ENCODE measurements at regions not wholly inside any gene's neighbourhood (a gene's known extent, or its start where the extent isn't known, plus 50 kb on each side); places are given as distances from the start of the nearest gene placed in this dataset.
A peak's percentile ranks its signal among the peaks of the same experiment; 100 is the strongest.

DNA sequence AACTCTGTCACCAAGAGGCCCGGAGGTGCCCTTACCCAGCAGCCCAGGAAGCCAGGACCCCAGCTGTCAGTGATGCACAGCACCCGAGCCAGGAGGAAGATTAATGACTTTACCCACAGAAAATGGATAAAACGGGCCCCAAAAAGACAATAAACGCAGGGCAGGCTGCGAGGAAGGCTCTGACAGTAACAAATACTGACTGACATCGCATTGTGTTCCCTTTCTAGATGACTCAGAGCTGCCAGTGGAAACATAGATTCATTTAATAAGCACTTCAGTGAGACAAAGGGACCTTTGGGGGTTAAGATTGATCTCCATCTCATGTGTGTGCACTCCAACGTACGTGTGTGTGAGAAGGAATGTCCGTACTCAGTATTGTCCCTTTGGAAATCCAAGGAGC, 225.3 kb upstream of the PPP2R3A start:
- DNase-seq (ENCODE audit: low spot score), result no peak

GRCh38 chr3:135740751-135741150, 224.8 kb upstream of the PPP2R3A start:
- DNase-seq (ENCODE audit: low spot score), result no peak

DNA sequence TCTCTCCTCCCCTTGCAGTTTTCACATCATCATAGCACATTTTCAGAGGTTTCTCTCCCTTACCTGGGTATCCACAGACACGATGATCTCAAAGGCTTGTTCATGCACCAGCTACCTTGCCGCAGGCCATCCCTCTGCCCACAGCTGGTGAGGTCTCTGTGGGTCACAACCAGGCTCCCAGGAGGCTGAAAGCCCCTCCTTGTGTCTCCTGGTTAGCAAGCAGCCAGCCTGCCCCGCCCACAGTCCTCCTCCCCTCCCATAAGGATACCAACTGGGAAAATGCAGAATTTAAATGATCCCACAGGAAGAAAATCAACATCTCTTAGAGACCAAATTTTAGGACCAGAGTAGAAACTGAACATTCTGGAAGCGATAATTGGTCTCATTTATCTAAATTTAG, 213.5 kb upstream of the PPP2R3A start:
- no peak for DNase-seq (ENCODE audit: low spot score)

- DNase-seq (ENCODE audit: low spot score), result no peak
Measured at GRCh38 chr3:135752851-135753250, 212.7 kb upstream of the PPP2R3A start.

- no peak for DNase-seq (ENCODE audit: low spot score)
Measured at GRCh38 chr3:135753506-135753905, 212.0 kb upstream of the PPP2R3A start.

DNA sequence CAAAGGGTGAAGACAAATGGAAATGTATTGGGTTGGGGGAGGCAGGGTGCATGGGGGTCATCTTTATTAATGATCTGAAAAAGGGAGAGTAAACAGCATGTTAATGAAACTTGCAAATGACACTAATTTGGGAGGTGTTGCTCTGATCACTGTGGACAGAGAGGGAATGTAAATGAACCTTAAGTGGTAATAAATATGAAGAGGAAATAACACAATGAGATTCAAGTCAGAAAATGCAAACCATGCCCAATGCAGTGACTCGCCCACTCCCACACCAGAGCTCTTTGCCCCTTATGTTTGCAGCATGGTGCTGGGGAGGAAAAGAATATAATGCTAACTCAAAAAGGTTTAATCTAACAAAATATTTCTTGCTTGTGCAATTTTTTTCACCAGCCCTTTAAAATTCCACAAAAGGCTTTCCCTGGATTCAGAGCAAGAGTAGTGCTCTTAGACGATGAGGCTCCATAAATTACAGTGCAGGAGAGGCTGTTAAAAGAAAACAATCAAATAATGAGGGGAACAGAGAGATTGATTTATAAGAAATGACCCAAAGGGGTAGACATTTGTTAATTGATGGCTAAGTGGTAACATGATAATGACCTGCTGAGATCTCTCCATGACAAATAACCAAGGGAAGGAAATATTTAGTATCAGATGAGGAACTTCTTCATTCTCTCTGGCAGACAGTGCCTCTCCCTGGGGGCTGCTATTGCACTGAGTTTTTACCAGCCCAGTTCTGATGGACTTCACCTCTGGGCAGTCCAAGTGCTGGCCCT, 210.0 kb upstream of the PPP2R3A start:
- no peak for DNase-seq (ENCODE audit: low spot score)

- no peak for DNase-seq (ENCODE audit: low spot score)
Measured at GRCh38 chr3:135756106-135756668, 209.3 kb upstream of the PPP2R3A start.

- DNase-seq (ENCODE audit: low spot score), result no peak
Measured at GRCh38 chr3:135757421-135757820, 208.1 kb upstream of the PPP2R3A start.

GRCh38 chr3:135758961-135759360, 206.6 kb upstream of the PPP2R3A start:
- no peak for DNase-seq (ENCODE audit: low spot score)

DNA sequence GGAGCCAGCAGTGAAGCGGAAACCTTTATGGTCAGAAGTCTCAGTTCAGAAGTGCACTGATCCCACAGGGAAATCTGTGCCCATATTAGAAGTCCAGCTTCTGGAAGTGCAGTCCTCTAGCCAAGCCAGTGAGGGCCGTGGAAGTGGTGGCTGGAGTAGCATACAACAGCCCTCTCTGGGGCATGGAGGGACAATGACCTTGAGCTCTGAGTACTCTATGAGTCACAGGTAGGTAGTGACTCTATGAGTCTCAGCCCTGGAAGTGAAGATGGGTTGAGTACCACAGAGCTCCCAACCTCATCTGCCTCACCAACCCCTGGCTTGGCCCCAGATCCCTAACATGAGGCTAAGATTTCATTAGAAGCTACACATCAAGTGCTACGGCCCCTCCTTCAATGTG, 205.9 kb upstream of the PPP2R3A start:
- DNase-seq (ENCODE audit: low spot score), result no peak

- DNase-seq (ENCODE audit: low spot score), result no peak
Measured at GRCh38 chr3:135760581-135760980, 204.9 kb upstream of the PPP2R3A start.

DNA sequence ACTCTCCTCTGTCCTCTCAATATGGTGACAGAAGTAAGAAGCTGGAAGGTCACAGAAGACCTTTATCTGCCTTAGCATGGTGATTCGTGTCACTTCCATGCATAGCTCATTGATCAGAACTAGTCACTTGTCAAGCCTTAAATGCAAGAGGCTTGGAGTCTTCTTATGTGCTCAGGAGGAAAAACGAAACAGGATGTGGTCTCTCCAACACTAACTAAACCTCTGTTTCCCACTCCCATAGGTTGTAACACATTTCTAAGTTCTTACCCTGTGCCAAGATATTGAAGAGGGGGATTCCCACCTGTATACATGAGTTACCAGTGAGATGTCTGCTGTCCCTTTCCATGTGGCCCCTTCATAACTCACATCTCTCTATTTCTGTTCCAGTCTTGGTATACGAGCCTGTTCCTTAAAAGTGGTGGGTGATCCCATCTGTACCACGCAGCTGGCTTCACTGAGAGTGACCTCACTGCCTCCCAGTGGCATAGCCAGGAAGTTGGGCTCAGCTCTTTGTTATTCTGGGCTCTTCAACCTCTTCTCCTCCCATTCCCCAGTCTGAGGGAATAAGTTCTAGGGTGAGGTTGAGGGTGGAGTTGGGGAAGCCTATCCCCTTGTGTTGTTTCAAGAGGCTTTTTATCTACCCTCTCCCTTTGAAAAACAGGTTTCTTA, 203.2 kb upstream of the PPP2R3A start:
- DNase-seq (ENCODE audit: low spot score), result no peak

- DNase-seq (ENCODE audit: low spot score), result no peak
Measured at GRCh38 chr3:135766115-135766514, 199.4 kb upstream of the PPP2R3A start.

- no peak for DNase-seq (ENCODE audit: low spot score)
Measured at GRCh38 chr3:135771760-135772159, 193.8 kb upstream of the PPP2R3A start.

DNA sequence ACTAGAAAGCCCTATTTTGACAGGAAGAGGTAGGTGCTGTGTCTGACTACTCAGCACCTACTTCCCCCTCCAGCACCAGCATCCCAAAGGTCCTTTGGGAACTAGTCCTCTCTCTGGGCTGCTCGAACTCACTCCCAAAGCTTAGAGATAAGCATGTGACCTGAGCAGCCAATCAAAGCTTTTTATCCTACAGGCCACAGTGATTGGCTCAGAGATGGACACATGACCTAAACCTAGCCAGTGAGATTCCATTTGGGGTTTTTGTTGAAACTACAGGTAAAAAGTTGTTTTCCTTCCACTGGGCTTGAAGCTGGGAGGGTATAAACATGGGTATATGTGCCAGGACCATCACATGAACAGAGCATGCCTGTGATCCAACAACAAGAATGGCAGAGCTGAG, 186.5 kb upstream of the PPP2R3A start:
- DNase-seq (ENCODE audit: low spot score), result no peak

GRCh38 chr3:135779590-135780235, 185.8 kb upstream of the PPP2R3A start:
- DNase-seq (ENCODE audit: low spot score), result no peak

DNA sequence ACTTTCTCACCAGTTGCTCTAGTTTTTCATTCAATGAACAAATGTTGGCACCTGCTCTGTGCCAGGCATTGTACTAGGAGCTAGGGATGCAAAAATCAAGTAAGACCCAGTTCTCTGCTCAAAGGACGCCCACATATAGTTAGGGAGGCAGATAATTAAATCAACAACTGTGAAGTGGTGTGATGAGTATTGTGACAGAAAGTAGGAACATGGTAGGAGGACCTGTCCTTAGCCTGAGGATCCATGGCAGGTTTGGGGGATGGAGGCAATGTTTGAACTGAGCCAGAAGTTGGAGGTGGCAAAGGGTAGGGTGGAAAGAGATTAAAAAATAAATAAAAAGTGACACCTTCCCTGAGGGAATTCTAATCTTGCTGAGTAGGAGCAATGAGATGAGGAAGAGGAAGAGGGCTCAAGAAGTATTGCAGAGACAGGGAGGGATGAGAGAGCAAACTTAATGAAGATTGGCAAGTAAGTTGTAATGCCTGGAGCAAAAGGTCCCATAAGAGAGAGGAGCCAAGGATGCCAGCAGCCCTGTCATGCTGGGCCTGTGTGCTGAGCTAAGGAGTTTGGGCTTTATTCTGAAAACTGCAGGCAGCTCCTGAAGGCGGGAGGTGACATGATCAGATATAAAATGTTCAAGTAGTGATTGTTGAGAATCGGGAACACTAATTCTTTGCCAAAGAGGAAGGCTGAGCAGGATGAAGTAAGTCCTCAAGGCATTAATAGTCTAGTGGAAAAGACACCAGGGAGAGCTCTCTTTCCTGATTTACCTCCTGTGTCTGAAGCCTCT, 184.3 kb upstream of the PPP2R3A start:
- no peak for DNase-seq (ENCODE audit: low spot score)

- DNase-seq (ENCODE audit: low spot score), result peak; percentile 72
Measured at GRCh38 chr3:135784557-135784956, 181.0 kb upstream of the PPP2R3A start.

DNA sequence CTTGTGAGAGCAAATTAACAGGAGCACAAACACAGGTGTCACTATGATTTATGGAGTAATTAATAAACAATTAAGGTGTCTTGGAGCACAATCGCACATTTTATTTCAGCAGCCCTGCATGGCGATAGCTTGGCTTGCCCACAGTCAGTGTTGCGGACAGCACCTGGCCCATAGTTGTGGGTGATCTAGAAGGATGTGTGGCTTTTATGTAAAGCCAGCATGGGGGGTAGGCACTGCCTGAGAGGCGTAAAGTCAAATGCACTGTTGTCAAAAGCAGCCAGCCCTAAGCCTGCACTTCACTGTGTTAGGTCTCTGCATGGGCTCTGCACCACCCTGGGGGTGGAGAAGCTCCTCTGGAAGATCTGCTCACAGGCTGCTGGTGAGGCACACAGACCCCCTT, 177.4 kb upstream of the PPP2R3A start:
- DNase-seq (ENCODE audit: low spot score), result no peak

- no peak for DNase-seq (ENCODE audit: low spot score)
Measured at GRCh38 chr3:135788978-135789377, 176.6 kb upstream of the PPP2R3A start.

DNA sequence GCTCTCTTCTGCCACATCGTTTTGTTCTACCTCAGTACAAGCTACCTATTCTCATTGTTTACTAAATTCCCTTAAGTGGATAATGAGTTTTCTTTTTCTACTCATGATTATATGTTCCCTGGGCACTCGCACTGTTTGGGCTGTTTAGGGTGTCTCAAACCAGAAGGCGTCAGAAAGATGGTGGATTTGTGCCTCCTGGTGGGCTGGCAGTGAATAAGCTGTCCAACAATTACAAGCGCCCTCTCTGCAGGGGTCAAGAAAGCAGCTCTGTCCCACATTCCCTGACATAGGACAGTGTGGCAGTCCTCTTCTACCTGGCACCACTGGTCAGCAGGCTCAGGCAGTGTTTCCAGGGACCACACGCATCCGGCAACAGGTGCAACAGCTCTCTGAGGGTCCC, 173.4 kb upstream of the PPP2R3A start:
- no peak for DNase-seq (ENCODE audit: low spot score)

DNA sequence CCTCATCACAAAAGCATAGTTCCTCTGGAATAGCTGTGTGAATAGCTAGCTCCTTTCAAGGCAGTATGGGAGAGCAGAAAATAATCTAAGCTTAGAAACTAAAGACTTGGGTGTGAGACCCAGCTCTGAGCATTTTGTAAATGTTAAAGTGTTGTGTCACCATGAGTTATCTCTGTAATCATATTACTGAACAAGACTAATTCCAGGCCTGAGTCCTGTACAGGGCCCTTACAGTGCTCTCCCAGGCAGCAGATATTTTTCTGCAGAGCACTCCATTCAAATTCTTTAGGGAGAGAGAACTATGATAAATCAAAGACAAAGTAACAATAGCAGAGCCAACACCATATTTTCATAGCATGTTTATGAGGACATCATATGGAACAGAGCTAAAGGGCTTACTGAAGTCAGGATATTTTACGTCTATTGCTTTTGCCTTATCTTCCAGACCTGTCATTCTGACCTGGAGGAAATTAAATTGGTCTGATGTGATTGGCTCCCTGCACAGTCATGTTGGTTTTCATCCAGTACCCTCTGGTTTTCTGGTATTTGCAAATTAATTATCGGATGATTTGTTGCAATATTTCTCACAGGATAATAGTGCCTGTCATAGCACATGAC, 172.6 kb upstream of the PPP2R3A start:
- no peak for DNase-seq (ENCODE audit: low spot score)

Data from pons (tissue), 1 donor.